Astrocyte (in vitro differentiated cells and primary cell): ENCODE measurements at regions not wholly inside any gene's neighbourhood (a gene's known extent, or its start where the extent isn't known, plus 50 kb on each side); places are given as distances from the start of the nearest gene placed in this dataset.

Experiments
- CTCF ChIP-seq: IDR thresholded peaks from 2 replicates; pipeline ENCODE4 v1.5.1; 2011; ENCODE audit warnings: low read depth, mild to moderate bottlenecking, inconsistent platforms, low read length, moderate library complexity; ENCODE audit not compliant: insufficient read depth
- EZH2 ChIP-seq: IDR thresholded peaks from 2 replicates; pipeline ENCODE4 v1.6.1; 2012; ENCODE audit warnings: mild to moderate bottlenecking, low read length, inconsistent platforms; ENCODE audit not compliant: insufficient read depth

DNA sequence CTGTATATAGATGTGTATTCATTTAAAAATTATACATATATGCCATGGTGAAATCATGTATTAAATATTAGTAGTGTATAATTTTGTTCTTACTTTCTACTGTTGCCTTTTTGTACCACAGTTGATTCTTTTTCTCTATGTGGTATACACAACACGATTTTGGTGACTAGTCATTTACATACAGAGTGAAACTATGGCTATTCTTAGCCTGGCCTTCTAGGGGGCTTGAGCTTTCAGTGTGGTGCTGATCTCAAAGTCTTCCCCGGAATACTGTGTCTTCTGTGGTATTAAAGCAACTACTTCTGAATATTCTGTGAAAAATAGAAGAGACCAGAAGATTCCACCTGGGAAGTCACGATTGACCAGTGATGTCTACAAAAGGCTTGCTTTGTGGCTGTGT is 301.9 kb downstream of the UTRN start:
- no peak for TF ChIP-seq CTCF
- no peak for TF ChIP-seq EZH2
